ENCODE measurements at regions not wholly inside any gene's neighbourhood (a gene's known extent, or its start where the extent isn't known, plus 50 kb on each side); places are given as distances from the start of the nearest gene placed in this dataset.

GRCh38 chr6:137768935-137769334 is 98.1 kb upstream of the TNFAIP3 start:
- Histone ChIP-seq H3K9ac (ENCODE audit: low read depth, low read length) (no peak overlapping the region), H4K5ac (ENCODE audit: low read depth, low read length) (no peak overlapping the region; the same call in 1 of the 2 replicates), H3K27me3 (ENCODE audit: control insufficient read depth, insufficient read depth, low read length) (no peaks in the 10 kb centered on the region), H3K4me2 (ENCODE audit: low read depth, low read length) (no peak overlapping the region), H2AK5ac (ENCODE audit: low read depth, low read length) (no peak overlapping the region), H3K36me3 (ENCODE audit: control insufficient read depth, insufficient read depth, low read length) (no peaks in the 10 kb centered on the region), H3K4me3 (ENCODE audit: insufficient read depth, low read depth, low read length) (no peak overlapping the region), H3K79me1 (ENCODE audit: low read depth in 1 of 2, low read length in 2 of 2) (no peaks in the 10 kb centered on the region), H3K4me1 (ENCODE audit: control insufficient read depth, insufficient read depth, low read length) (peaks cover 11% of the 10 kb centered on the region; the same call in 1 of the 2 replicates), H3K14ac (replicated peaks; ENCODE audit: low read depth, low read length) (no peak overlapping the region), H3K18ac (ENCODE audit: low read depth, low read length) (no peak overlapping the region), H2AFZ (replicated peaks; ENCODE audit: low read length, poor library complexity) (no peak overlapping the region), H3K4ac (ENCODE audit: low read depth, low read length) (no peak overlapping the region), H3K23ac (ENCODE audit: low read depth, low read length) (no peak overlapping the region), H4K8ac (ENCODE audit: low read depth in 2 of 2, low read length in 2 of 2) (no peak overlapping the region), H3K9me3 (ENCODE audit: control insufficient read depth, insufficient read depth, low read length) (no peaks in the 10 kb centered on the region), H2BK5ac (ENCODE audit: low read depth, low read length, poor library complexity, severe bottlenecking) (no peak overlapping the region), H4K20me1 (ENCODE audit: insufficient read depth, low read length) (no peaks in the 10 kb centered on the region), H2BK120ac (ENCODE audit: low read depth, low read length) (no peak overlapping the region), H3K56ac (ENCODE audit: extremely low read depth, insufficient read depth, low read length) (no peak overlapping the region), H3K27ac (ENCODE audit: insufficient read depth, low read length) (no peak overlapping the region), H3K9me1 (ENCODE audit: insufficient read depth, low read length) (no peaks in the 10 kb centered on the region), H2AK9ac (replicated peaks; ENCODE audit: low read depth, low read length, poor library complexity) (no peak overlapping the region), H2BK20ac (ENCODE audit: low read depth, low read length) (no peak overlapping the region), H4K91ac (ENCODE audit: insufficient read depth, low read depth, low read length) (no peak overlapping the region), H2BK15ac (ENCODE audit: low read depth, low read length) (no peak overlapping the region)
- dilution Hi-C loops (cut with HindIII; ENCODE audit: low sequenced_read_pairs, unreplicated experiment) (no loop called here), in situ Hi-C loops (cut with MboI; ENCODE audit: low sequenced_read_pairs) (no loop called here), intact Hi-C loops (cut with micrococcal nuclease) (loop anchor here (5.0 kb wide), 1 partner anchor 37 kb away; no protein-coding TSS in a partner anchor)
- DNase-seq (no peak), ATAC-seq (ENCODE audit: low read depth) (no peak)
- BruUV-seq (replicated peaks) = no TSS peak
- ChIA-PET CTCF (interaction anchor here (0.5 kb wide), 1 partner anchor 9 kb away, joined by 3 read pairs; no protein-coding TSS in a partner anchor), POLR2A (ENCODE audit: unreplicated experiment) (no interaction called here)
- no CpG with 5 or more reads among the region's 1 CpG for WGBS, 2 experiments (ENCODE audit: extremely low coverage in 2 of 2, insufficient read length in 1 of 2)
- peak; percentile 44 for TF ChIP-seq CEBPB (IDR thresholded peaks at IDR 0.05; ENCODE audit: low read depth, low read length)
- no peak for TF ChIP-seq BHLHE40 (IDR thresholded peaks at IDR 0.05; ENCODE audit: low read depth, low read length)
